Muscle layer of duodenum (tissue), 2 donors: ENCODE measurements at regions not wholly inside any gene's neighbourhood (a gene's known extent, or its start where the extent isn't known, plus 50 kb on each side); places are given as distances from the start of the nearest gene placed in this dataset.

Source experiments
- H3K27ac ChIP-seq: one replicate; pipeline ENCODE4 v1.7.0; 2013; ENCODE audit warnings: mild to moderate bottlenecking, low read length
- H3K27me3 ChIP-seq: one replicate; pipeline ENCODE4 v1.7.0; 2013; ENCODE audit warnings: low read depth, mild to moderate bottlenecking, control low read depth, low read length
- H3K36me3 ChIP-seq, 2 donors: one replicate each; pipeline ENCODE4 v1.7.0; 2013; ENCODE audit warnings: low read length in 2 of 2, control low read depth in 1 of 2, mild to moderate bottlenecking in 1 of 2; ENCODE audit not compliant: insufficient read depth in 2 of 2, control insufficient read depth in 1 of 2
- H3K4me1 ChIP-seq, 2 donors: one replicate each; pipeline ENCODE4 v1.7.0; 2013; ENCODE audit warnings: low read length in 2 of 2, mild to moderate bottlenecking in 2 of 2, control low read depth in 1 of 2, moderate library complexity in 1 of 2; ENCODE audit not compliant: insufficient read depth in 2 of 2, control insufficient read depth in 1 of 2
- H3K4me3 ChIP-seq, 2 donors: one replicate each; pipeline ENCODE4 v1.7.0; 2013; ENCODE audit warnings: low read length in 2 of 2, low read depth in 1 of 2, mild to moderate bottlenecking in 1 of 2
- H3K9me3 ChIP-seq, 2 donors: one replicate each; pipeline ENCODE4 v1.7.0; 2013; ENCODE audit warnings: low read length in 2 of 2, control low read depth in 1 of 2, mild to moderate bottlenecking in 1 of 2; ENCODE audit not compliant: control insufficient read depth in 1 of 2
- donor health status: healthy.

GRCh38 chr21:20802631-20803260 is 195.5 kb upstream of the NCAM2 start:
- Histone ChIP-seq H3K9me3 (no peaks in the 10 kb centered on the region), H3K27ac (no peak overlapping the region), H3K27me3 (no peaks in the 10 kb centered on the region), H3K4me1 (no peaks in the 10 kb centered on the region), H3K36me3 (no peaks in the 10 kb centered on the region), H3K4me3 (peak overlapping the region in 1 of 2 donors; percentile 5)

- Histone ChIP-seq H3K27ac (no peak overlapping the region), H3K4me3 (no peak overlapping the region), H3K4me1 (no peaks in the 10 kb centered on the region), H3K9me3 (peaks cover 0 to 3% of the 10 kb centered on the region in 2 donors), H3K36me3 (no peaks in the 10 kb centered on the region), H3K27me3 (no peaks in the 10 kb centered on the region)
These were observed 186.5 kb upstream of the NCAM2 start for GRCh38 chr21:20811702-20812101.

- Histone ChIP-seq H3K36me3 (no peaks in the 10 kb centered on the region), H3K4me1 (no peaks in the 10 kb centered on the region), H3K9me3 (peaks cover 0 to 3% of the 10 kb centered on the region in 2 donors), H3K4me3 (no peak overlapping the region), H3K27ac (no peak overlapping the region), H3K27me3 (no peaks in the 10 kb centered on the region)
These were observed 184.1 kb upstream of the NCAM2 start for GRCh38 chr21:20814090-20814489.

- Histone ChIP-seq H3K27ac (no peak overlapping the region), H3K9me3 (no peaks in the 10 kb centered on the region), H3K4me1 (no peaks in the 10 kb centered on the region), H3K27me3 (no peaks in the 10 kb centered on the region), H3K4me3 (no peak overlapping the region), H3K36me3 (no peaks in the 10 kb centered on the region)
These were observed 175.5 kb upstream of the NCAM2 start for GRCh38 chr21:20822666-20823065.

GRCh38 chr21:20852866-20853265 is 145.3 kb upstream of the NCAM2 start:
- Histone ChIP-seq H3K27me3 (no peaks in the 10 kb centered on the region), H3K36me3 (no peaks in the 10 kb centered on the region), H3K27ac (no peak overlapping the region), H3K4me1 (no peaks in the 10 kb centered on the region), H3K4me3 (no peak overlapping the region), H3K9me3 (peaks cover 0 to 3% of the 10 kb centered on the region in 2 donors)

GRCh38 chr21:20856926-20857325 is 141.3 kb upstream of the NCAM2 start:
- Histone ChIP-seq H3K9me3 (peaks cover 0 to 4% of the 10 kb centered on the region in 2 donors), H3K36me3 (no peaks in the 10 kb centered on the region), H3K27me3 (no peaks in the 10 kb centered on the region), H3K4me3 (no peak overlapping the region), H3K4me1 (no peaks in the 10 kb centered on the region), H3K27ac (no peak overlapping the region)

GRCh38 chr21:20874202-20874601 is 124.0 kb upstream of the NCAM2 start:
- no peaks in the 10 kb centered on the region for H3K27me3 ChIP-seq
- no peaks in the 10 kb centered on the region for H3K9me3 ChIP-seq
- no peak overlapping the region for H3K4me3 ChIP-seq
- H3K36me3 ChIP-seq, result no peaks in the 10 kb centered on the region
- H3K4me1 ChIP-seq, result no peaks in the 10 kb centered on the region
- H3K27ac ChIP-seq, result no peak overlapping the region

GRCh38 chr21:20875742-20876141 is 122.5 kb upstream of the NCAM2 start:
- H3K4me1 ChIP-seq, result no peaks in the 10 kb centered on the region
- no peaks in the 10 kb centered on the region for H3K9me3 ChIP-seq
- no peaks in the 10 kb centered on the region for H3K36me3 ChIP-seq
- no peak overlapping the region for H3K27ac ChIP-seq
- H3K27me3 ChIP-seq, result no peaks in the 10 kb centered on the region
- H3K4me3 ChIP-seq, result no peak overlapping the region

GRCh38 chr21:20877976-20878375 is 120.2 kb upstream of the NCAM2 start:
- Histone ChIP-seq H3K4me1 (no peaks in the 10 kb centered on the region), H3K9me3 (no peaks in the 10 kb centered on the region), H3K36me3 (no peaks in the 10 kb centered on the region), H3K27me3 (no peaks in the 10 kb centered on the region), H3K4me3 (no peak overlapping the region), H3K27ac (no peak overlapping the region)

- Histone ChIP-seq H3K4me1 (no peaks in the 10 kb centered on the region), H3K27me3 (no peaks in the 10 kb centered on the region), H3K9me3 (no peaks in the 10 kb centered on the region), H3K27ac (no peak overlapping the region), H3K36me3 (no peaks in the 10 kb centered on the region), H3K4me3 (no peak overlapping the region)
These were observed 115.5 kb upstream of the NCAM2 start for GRCh38 chr21:20882462-20883407.

- H3K4me1 ChIP-seq, result no peaks in the 10 kb centered on the region
- no peaks in the 10 kb centered on the region for H3K27me3 ChIP-seq
- H3K36me3 ChIP-seq, result no peaks in the 10 kb centered on the region
- no peak overlapping the region for H3K4me3 ChIP-seq
- H3K27ac ChIP-seq, result no peak overlapping the region
- H3K9me3 ChIP-seq, result no peaks in the 10 kb centered on the region
These were observed 114.8 kb upstream of the NCAM2 start for GRCh38 chr21:20883408-20883800.
